NCI-H460 (cell line): ENCODE measurements at regions not wholly inside any gene's neighbourhood (a gene's known extent, or its start where the extent isn't known, plus 50 kb on each side); places are given as distances from the start of the nearest gene placed in this dataset.
"Not testable (repeated sequence)": the region's sequence is repeated elsewhere in the genome, so short reads cannot be mapped to it uniquely, and the experiment has no call there.

Source experiments
- DNase-seq: peaks from one replicate; pipeline ENCODE4 v3.0.0-alpha.2; 2016; ENCODE audit warnings: low read depth; ENCODE audit errors: extremely low read depth

DNA sequence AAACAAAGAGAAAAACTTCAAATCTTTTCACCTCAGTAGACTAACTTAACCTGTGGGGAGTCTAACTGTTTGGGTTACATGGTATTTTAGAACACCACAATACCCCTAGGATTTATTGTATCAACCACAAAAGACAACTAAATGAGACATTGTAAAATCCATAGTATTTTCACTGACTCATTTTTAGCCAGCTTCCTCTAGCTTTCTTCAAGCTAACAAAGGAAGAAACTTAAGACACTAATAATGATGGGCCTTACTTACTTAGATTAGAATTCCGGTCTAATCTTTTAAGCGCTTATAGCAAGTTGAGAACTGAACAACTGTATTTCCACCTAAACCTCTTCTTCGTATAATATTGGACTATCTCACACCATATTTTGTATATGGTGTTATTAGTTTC, 529.3 kb downstream of the DMRTA1 start:
- DNase-seq, result no peak

DNA sequence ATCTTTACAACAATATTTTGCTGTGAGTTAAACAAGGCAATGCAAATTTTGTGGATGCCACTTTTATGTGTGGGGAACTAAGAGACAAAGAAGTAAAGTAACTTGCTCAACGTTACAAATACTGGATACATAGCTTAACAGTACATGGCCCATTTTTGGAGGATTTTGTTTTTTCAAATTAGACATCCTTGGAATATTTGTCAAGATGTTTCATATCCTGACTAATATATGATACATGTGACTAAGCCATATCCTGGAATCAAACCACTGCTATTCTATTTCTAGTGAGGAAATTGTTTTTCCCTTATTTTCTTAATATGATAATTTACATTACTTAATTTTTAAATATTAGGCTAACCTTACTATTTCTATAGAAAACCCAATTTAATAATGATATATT, 529.8 kb downstream of the DMRTA1 start:
- no peak for DNase-seq

DNA sequence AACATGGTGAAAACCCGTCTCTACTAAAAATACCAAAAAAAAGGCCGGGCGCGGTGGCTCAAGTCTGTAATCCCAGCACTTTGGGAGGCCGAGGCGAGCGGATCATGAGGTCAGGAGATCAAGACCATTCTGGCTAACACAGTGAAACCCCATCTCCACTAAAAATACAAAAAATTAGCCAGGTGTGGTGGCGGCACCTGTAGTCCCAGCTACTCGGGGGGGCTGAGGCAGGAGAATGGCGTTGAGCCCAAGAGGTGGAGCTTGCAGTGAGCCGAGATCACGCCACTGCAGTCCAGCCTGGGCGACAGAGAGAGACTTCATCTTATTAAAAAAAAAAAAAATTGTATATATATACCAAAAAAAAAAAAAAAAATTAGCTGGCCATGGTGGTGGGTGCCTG, 533.8 kb downstream of the DMRTA1 start:
- not testable (repeated sequence) for DNase-seq

DNA sequence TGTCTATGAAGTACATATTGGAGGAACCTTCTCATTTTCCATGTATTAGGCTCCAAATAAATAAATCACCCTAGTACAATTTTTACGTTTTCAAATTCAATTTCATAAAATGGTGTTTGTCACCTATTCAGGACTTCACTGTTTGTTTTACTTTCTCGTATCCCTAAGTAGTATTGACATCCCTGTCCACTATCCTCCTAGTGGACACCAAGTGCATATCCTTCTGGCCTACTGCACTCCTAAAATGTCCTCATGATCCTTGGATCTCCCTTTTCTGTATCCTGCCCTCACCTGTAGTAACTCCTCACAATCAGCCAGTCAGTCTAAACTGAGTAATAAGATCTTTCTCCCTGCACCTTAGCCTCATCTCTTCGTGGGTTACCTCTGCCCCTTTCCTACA, 539.9 kb downstream of the DMRTA1 start:
- DNase-seq, result no peak

DNA sequence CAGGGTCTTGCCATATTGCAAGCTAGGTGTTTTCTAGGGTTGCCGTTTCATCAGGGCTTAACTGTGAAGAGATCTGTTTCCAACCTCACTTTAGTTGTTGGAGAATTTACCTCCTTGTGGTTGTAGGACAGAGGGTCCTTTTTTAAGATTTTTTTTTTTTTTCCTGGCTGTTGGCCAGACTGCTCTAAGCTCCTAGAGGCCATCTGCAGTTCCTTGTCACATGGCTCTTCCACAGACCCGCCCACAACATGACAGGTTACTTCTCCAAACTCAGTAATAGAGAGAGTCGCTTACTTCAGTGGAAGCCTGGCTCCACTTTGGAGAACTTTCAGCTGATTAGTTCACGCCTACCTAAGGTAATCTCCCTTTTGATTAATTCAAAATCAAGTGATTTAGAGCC, 543.7 kb downstream of the DMRTA1 start:
- DNase-seq, result no peak

DNA sequence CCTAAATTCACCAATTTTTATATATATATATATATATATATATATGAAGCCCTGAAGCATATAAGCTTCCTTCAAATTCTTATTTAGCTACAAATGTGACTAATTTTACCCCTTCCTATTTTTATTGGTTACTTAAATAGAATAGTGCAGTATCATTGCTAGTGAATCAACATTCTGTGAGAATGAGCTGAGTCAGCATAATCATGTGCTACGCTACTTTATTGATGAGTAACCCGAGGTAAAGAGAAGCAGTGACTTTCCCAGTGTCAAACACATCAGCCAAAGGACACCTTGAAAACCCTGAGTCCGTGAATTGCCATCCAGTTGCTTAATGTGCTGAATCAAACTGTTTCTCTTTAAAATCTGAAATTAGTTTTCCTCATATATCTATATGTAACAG, 546.2 kb downstream of the DMRTA1 start:
- DNase-seq, result no peak

DNA sequence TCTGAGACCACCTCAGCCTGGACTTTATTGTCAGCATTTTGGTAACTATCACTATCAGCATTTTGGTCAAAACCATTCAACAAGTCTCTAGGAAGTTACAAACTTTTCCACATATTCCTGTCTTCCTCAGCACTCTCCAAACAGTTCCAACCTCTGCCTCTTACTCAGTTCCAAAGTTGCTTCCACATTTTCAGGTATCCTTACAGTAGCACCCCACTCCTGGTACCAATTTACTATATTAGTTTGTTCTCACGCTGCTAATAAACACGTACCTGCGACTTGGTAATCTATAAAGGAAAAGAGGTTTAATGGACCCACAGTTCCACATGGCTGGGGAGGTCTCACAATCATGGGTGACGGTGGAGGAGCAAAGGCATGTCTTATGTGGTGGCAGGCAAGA, 551.3 kb downstream of the DMRTA1 start:
- DNase-seq, result no peak

DNA sequence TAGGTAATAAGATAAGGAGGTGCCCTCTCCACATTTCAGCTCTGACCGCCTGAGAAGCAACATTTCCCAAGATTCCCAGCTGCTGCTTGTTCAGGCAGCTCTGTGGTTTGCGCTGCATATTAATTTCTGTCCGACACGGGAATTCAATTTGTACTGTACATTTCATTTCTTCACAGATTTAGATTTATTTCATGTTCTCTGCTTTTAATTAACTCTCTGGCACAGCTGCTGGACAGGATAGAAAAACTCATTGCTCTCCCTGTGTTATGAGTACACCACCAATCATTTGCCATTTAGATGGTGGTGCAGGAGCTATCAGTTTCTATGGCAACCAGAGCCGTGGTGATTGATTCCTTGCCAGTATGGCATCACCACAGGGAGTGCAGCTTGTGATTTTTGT, 558.5 kb downstream of the DMRTA1 start:
- no peak for DNase-seq

DNA sequence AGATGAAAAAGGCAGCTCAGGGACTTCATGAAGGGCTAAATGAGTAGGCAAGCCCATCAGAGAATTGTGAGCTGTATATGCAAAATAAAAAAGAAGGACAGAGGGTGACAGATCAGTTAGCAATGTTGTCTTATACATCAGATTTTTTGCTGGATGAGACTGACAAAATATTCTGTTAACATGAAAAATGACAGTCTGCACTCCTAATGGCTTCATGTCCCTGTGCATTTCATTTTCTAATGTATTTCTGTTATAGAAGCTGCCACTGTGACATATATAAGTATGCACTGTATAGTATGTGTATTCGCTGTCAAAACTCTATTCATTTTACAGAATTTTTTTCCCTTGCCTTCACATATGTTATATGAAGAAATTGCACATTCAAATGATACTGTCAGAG, 559.5 kb downstream of the DMRTA1 start:
- DNase-seq, result no peak

DNA sequence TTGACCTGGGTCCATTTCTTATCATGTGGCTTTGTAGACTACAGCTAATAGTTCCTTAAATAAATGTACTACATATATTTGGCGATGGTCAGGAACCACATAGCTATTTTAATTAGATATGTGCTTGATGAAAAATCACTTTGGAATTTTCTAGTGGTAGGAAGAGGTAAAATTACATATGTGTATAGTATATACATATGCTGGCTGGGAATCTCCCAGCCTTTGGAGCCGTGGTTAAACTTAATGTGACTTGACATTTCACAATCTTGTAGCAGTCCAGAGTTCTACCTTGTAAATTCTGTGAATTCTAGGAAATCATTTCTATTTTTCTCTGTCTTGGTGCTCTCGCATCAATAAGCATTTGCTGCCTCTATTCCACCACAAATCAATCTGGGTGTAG, 565.0 kb downstream of the DMRTA1 start:
- DNase-seq, result no peak

DNA sequence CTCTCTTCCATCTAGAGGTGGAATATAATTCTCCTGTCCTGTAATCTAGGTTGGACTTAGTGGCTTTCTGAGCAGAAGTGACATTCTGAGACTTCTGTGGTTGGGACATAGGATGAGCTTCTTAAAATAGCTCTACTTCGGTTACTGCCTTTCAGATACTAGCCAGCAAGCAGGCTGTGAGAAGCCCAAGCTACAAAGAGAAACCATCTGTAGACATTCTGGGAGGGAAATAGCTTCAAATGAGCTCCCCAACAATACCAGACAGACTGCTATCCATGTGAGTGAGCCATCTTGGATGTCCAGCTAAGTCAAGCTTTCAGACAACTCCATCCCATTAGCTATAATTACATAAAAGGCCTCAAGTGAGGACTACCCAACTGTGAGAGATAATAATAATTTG, 568.9 kb downstream of the DMRTA1 start:
- DNase-seq, result no peak

DNA sequence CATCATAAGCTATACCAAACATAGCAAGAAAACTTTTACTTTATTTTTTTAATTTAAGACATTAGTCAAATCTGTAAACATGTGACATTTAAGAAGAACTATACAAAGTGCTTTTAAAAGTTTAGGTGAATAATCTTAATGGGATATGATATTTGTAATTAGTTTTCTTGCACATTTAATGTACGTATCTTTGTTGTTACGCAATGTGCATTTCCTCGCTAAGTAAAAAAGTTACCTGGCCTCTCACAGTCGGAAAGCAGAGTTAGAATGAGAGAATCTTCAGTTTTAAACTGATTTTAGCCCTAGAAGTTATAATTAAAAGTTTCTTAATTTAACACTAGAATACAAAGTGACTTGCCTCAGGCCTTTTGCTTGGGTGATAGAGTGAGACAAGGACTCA, 589.8 kb downstream of the DMRTA1 start:
- no peak for DNase-seq

DNA sequence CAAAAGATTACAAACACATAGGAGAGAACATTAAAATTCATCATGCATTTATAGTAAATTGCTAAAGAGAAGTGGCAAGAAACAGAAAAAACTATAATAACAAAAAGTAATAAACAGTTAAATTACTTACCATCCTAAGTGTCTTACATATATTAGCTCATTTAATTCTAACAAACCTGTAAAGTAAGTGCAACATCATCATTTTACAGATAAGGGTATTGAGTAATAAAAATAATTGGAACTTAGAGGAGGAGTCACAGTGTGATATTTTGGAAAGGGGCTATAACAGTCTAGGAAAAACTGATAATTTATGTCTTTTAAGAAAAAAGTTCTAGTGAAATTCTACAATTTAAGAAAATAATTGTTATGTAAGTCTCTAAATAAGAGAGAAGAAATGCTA, 592.8 kb downstream of the DMRTA1 start:
- no peak for DNase-seq

DNA sequence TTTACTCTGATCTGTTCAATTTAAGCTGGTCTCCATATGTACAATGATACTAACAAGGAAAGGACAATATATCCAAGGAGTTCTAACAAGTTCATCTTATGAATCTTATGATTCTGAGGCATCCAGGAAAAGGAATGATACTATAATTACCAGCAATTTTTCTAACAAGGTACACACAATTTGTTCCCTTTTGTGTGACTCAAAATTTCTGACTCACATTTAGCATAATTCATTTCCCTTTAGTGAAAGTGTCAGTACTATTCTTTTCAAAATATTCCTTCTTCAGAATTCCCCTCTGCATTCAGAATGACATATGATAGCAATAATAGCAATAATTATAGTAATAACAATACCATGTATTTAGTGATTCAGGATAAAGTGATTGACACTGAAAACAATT, 594.8 kb downstream of the DMRTA1 start:
- DNase-seq, result no peak

DNA sequence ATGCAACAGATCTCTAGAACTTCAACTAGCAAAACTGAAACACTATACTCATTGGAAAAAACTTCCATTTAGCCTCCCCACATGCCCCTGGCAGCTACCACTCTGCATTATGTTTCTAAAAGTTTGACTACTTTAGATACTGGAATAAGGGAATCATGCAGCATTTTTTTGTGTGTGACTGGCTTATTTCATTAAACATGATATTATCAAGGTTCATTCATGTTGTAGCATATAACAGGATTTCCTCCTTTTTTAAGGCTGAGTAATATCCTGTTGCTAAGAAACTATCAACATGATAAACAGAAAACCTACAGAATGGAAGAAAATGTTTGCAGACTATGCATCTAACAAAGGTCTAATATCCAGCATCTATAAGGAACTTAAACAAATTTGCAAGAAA, 597.9 kb downstream of the DMRTA1 start:
- no peak for DNase-seq

DNA sequence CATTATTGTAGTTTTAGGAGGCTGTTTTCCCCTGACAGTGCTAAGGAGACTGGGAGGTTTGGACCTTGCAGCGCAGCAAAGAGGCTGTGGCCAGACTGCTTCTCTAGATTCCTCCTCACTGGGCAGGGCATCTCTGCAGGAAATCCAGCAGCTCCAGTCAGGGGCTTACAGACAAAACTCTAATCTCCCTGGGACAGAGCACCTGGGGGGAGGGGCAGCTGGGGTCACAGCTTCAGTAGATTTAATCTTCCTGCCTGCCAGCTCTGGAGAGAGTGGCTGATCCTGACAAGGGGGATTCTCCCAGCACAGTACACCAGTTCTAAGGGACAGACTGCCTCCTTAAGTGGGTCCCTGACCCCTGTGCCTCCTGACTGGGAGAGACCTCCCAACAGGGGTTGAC, 599.4 kb downstream of the DMRTA1 start:
- DNase-seq, result not testable (repeated sequence)

DNA sequence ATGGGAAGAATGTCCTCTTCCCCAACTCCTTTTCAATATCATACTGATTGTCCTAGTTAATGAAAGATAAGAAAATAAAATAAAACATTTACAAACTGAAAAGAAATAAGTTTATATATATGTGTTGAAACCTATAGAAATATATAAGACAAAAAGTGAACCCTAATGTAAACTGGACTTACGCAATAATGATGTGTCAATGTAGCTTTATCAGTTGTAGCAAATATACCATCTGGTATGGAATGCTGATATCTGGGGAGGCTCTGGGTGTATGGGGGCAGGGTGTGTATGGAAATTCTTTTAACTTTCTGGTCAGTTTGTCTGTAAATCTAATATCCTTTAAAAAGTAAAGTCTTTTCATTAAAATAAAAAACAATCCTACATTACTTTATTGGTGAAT, 603.9 kb downstream of the DMRTA1 start:
- no peak for DNase-seq

DNA sequence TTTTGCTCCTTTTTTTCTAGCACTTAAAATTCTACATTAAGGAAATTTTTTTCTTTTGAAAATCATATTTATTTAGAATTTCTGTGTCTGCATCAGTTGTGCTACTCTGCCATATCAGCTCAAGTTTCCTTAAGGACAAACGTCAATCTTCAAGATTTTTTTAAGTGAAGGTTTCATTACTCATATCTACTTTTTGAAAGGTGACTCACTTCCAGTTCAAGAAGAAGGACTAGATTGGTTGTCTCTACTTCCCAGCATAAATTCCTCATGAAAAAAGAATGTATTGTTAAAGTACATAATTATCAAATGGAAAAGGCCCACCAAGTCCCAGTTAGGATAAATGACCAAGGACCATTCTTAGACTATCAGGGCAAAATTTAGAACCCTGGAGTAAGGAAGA, 626.5 kb downstream of the DMRTA1 start:
- no peak for DNase-seq

DNA sequence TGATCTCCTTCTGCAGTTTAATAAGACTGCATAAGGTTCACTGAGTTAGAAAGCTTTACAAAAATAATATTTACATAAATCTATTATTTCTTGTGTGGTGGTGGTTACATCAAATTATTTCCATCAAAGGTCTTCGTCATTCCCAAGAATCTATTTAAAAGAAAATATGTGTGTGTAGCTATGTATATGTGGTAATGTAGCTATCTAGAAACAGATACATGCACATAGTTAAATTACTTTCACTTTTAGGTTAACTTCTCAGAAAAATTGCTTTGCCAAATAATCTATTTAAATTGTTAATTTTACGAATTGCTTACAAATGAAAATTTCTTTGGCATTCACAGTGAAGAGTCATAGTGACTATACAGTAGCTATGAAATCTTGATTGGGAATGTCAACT, 633.2 kb downstream of the DMRTA1 start:
- no peak for DNase-seq

DNA sequence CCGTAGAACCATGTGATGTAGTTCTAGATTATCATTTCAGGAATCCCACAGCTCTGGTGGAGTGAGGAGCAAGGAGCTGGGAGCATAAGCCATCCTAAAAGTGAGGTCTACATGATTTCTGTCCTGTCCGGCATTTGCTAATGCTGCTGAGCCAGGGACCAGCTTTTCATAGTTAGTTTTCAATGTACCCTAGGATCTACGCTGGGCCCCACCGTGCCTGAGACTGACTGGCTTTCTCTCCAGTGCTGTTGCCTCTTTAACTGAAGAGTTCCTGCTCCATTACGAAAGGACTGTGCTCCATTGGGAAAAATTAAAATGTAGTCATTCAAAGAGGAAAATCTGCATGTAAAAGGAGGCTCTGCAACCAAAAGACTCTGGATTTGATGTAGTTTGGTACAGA, 634.8 kb downstream of the DMRTA1 start:
- DNase-seq, result no peak

DNA sequence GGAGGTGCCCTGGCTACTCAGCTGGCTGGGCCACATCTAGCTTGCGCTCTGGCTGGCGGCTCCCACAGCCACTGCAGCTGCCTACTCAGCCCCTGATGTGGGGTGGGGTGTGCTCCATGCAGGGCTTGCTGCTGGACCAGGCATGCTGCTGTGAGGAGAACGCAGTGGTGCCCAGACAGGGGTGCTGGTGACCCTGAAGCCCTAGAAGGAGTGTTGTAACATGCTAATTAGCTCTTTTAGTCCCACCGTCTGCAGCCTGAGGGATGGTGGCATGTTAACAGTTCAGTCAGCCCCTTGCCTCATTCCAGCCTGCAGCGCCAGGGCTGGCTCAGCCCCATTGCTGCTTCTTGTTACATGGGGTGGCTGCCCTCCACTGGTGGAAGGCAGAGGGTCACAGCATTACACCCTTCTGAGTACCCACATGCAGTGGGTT, 642.3 kb downstream of the DMRTA1 start:
- no peak for DNase-seq

DNA sequence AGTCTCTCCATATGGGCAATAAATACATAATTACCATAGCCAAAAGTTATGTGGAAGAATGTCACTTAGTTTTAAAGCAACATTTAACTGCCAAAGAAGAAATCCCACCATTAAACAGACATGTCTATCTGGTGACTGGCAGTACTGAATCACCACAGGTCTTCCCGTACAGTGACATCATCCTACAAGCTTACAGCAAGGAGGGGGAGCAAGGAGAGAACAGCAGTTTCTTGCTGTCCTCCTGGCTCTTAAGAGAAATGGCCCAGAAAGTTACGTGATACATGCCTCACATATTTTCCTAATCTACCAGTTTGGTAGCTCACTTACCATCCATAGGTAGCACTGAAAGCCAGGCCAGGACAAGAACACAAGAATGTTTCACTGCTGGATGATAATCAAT, 671.0 kb downstream of the DMRTA1 start:
- DNase-seq, result no peak

DNA sequence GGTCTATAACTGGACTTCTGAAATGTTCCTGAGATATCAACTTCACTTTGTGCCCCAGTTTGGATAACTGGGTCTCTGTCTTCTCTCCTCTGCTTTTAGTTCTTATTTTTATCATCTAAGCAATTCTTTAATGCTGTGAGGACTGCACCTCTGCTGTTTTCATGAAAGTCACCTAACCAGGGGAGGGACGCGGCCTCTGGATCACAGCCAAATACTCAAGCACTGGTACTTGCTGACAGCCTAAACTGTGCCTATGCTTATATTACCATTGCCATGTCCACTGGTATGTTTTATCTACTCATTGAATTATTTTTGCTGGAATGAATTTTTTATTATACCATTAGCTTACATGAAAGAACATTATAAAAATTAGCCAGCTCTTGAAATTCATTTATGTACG, 674.0 kb downstream of the DMRTA1 start:
- no peak for DNase-seq

DNA sequence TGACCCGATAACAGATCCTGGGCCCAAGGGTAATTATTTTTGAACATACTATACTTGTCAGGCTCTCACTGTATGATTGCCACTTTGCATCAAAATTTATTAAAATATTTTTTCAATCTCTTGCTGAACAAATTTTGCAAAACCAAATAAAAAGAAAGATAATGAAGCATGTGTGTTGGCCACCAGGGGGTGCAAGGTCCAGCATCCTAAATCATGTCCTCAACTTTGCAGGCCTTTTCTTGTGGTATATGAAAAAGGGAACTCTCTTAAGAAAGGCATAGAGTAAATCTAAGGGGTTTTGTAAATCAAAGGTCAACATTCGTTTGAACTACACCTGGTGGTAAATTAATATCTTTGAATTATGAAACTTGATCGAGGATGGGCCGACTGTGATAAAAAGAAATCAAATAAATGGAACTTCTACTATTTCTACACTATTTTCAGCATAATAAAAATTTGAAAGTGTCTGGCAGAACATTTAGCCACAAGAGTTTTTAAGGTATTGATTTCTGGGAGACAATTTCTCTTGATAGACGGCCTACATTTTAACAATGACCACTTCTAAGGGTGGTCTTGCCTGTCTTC, 676.5 kb downstream of the DMRTA1 start:
- no peak for DNase-seq
